WI38 (cell line): ENCODE measurements at regions not wholly inside any gene's neighbourhood (a gene's known extent, or its start where the extent isn't known, plus 50 kb on each side); places are given as distances from the start of the nearest gene placed in this dataset.

Experiments used
- H3K4me3 ChIP-seq: 2 replicates; pipeline ENCODE4 v1.5.1; 2011; ENCODE audit warnings: low read depth, mild to moderate bottlenecking, control low read depth, low read length
- TF ChIP-seq, protein P1 (sequence below): IDR thresholded peaks from 2 replicates; pipeline ENCODE4 v1.5.1; 2012; ENCODE audit warnings: low read depth, mild to moderate bottlenecking, control low read depth, low read length

DNA sequence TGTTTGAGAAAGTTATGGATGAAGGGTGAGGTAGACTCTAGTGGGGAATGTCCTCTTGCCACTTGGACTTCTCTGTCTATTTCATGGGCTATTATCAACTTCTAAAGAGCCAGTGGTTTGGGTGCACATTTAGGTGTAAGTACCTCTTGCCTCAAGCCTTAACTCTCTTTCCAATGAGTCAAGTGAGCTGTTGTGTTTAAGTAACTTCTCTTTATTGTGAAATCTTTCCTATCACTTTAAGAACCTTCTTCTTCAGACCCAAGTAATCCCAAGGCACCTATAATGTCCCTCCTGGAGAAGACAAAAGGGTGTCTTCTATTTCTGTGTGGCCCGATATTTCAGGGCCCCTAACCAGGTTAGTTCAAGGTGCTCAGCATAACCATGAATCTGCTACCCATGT, 90.5 kb upstream of the VPREB1 start:
- H3K4me3 ChIP-seq: no peak overlapping the region
- TF ChIP-seq, protein P1, sequence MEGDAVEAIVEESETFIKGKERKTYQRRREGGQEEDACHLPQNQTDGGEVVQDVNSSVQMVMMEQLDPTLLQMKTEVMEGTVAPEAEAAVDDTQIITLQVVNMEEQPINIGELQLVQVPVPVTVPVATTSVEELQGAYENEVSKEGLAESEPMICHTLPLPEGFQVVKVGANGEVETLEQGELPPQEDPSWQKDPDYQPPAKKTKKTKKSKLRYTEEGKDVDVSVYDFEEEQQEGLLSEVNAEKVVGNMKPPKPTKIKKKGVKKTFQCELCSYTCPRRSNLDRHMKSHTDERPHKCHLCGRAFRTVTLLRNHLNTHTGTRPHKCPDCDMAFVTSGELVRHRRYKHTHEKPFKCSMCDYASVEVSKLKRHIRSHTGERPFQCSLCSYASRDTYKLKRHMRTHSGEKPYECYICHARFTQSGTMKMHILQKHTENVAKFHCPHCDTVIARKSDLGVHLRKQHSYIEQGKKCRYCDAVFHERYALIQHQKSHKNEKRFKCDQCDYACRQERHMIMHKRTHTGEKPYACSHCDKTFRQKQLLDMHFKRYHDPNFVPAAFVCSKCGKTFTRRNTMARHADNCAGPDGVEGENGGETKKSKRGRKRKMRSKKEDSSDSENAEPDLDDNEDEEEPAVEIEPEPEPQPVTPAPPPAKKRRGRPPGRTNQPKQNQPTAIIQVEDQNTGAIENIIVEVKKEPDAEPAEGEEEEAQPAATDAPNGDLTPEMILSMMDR: no peak

DNA sequence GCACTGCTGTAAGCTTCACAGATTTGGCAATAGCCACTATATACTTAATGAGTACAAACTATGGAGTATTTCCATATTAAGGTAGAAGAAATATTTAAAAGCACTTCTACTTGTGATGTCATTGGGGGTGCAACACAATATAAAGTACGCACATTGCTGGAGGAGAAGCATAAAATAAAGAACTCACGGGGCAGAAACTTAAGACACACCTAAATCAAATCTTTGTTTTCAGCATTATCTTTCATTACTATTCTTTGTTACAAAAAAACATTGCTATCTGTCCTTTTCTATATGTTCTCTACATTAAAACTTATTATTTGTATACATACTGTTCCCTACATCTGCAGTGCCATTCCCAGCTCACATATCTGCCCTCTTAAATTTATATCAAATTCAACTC, 93.3 kb upstream of the VPREB1 start:
- TF ChIP-seq, protein P1: no peak
- H3K4me3 ChIP-seq: no peak overlapping the region

DNA sequence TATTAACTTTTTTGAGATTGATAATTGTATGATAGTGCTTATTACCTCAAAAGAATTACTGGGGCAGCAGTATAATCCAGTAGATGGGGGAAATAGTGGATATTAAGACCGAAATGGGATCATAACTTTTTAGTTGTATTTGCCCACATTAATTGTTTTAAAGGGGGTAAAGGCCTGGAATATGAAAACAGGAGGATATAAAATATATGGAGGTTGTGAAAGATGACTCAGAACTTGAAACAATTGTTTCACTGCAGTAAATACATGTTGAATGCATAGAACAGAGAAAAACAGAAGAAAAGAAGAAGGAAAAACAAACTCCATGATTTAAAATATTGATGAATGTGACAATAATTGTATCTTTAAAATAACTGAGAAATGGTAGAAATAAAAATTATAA, 94.1 kb upstream of the VPREB1 start:
- no peak overlapping the region for H3K4me3 ChIP-seq
- TF ChIP-seq, protein P1: no peak

DNA sequence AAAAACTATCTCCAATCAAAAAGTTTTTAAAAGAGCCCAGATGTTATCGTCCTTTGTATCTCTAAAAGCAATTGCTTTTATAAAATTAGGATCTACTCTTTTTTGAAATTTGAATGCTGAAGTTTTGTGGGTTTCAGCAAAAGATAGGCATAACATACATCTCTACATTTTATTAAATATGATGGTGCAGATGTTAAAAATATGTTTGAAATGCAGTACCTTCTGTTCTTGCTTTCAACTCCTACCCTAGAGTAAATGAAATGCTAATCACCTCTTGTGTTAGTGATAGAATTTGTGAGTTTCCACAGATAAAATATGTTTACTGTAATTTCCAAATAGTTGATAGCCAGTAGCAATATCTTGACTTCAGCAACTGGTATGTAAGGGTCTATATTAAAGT, 95.7 kb upstream of the VPREB1 start:
- no peak overlapping the region for H3K4me3 ChIP-seq
- TF ChIP-seq, protein P1: no peak

DNA sequence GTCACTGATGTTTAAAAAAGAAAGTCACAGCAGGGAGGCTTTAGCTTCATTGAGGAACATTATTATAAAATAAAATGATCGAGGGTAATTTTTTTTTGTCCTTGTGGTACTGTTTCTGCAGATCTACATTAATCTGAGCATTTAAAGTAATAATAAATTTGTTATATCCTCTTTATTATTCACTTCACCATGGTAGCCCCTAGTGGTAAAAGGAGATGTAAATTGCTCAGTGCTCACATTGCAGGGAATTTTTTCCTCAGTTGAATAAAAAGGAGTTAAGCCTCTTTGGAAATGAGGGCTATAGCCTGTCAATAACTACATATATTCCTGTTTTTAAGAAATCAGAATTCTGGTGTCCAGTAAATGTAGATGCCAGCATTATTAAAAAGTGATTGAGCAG, 99.7 kb upstream of the VPREB1 start:
- no peak overlapping the region for H3K4me3 ChIP-seq
- TF ChIP-seq, protein P1: no peak

DNA sequence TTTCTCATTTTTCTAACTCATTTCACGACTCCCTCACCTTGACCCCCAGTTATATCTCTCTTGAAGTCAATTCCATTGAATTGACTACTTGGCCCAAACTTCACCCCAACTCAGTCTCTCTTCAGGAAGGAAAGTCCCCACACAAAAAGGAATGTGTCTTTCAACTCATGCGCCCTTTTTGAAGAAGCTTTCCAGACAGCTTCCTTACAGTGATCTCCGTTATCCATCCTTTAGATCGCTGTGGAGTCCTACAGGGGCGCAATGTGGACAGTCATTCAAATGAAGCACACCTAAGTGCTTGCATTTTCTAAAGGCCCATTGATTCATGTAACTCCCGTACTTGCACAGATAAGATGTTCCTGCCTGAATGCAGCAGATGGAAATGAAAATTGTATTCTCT, 101.1 kb upstream of the VPREB1 start:
- H3K4me3 ChIP-seq: no peak overlapping the region
- TF ChIP-seq, protein P1: no peak

DNA sequence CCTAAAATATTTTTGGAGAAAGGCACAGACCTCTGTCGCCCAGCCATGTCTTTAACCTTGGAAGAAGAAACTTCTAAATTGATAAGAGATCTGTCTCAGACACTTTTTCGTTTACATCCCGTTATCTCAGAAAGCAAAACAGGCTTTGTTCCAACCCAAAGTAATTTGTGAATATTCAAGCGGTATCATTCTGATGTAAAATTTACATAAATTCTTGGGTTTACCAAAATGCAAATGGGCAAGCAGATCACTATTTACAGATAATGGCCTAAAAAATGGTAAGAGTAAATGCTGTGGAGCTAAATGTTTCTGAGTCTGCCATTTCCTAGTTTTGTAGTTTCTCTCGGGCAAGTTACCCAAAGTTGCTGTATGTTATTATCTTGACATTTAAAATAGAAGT, 101.9 kb upstream of the VPREB1 start:
- H3K4me3 ChIP-seq: no peak overlapping the region
- TF ChIP-seq, protein P1: no peak
